ENCODE measurements at regions not wholly inside any gene's neighbourhood (a gene's known extent, or its start where the extent isn't known, plus 50 kb on each side); places are given as distances from the start of the nearest gene placed in this dataset.

GRCh38 chr9:117809751-117810150, 105.5 kb downstream of the TLR4 start:
- no peak overlapping the region for H2AFZ ChIP-seq (replicated peaks)
- no peaks in the 10 kb centered on the region for H3K27me3 ChIP-seq
- no peak overlapping the region for H3K27ac ChIP-seq
- no peaks in the 10 kb centered on the region for H3K27me3 Mint-ChIP-seq (ENCODE audit: insufficient read depth, low read depth)
- H3K4me2 ChIP-seq, result no peak overlapping the region
- H3K4me1 Mint-ChIP-seq, result no peaks in the 10 kb centered on the region
- no peak overlapping the region for H3K4me3 Mint-ChIP-seq
- no peaks in the 10 kb centered on the region for H3K36me3 ChIP-seq
- no peak overlapping the region for H3K4me3 ChIP-seq
- H3F3A ChIP-seq (ENCODE audit: low read depth), result no peaks in the 10 kb centered on the region
- H4K20me1 ChIP-seq (ENCODE audit: low read depth), result no peaks in the 10 kb centered on the region
- H3K9me3 ChIP-seq (ENCODE audit: low read depth), result no peaks in the 10 kb centered on the region
- DNase-seq (ENCODE audit: low spot score), result no peak
- no peaks in the 10 kb centered on the region for H3K36me3 Mint-ChIP-seq
- H3K27ac Mint-ChIP-seq, result no peak overlapping the region
- no peak for TF ChIP-seq EZH2 (IDR thresholded peaks at IDR 0.05)
- TF ChIP-seq, protein P1, sequence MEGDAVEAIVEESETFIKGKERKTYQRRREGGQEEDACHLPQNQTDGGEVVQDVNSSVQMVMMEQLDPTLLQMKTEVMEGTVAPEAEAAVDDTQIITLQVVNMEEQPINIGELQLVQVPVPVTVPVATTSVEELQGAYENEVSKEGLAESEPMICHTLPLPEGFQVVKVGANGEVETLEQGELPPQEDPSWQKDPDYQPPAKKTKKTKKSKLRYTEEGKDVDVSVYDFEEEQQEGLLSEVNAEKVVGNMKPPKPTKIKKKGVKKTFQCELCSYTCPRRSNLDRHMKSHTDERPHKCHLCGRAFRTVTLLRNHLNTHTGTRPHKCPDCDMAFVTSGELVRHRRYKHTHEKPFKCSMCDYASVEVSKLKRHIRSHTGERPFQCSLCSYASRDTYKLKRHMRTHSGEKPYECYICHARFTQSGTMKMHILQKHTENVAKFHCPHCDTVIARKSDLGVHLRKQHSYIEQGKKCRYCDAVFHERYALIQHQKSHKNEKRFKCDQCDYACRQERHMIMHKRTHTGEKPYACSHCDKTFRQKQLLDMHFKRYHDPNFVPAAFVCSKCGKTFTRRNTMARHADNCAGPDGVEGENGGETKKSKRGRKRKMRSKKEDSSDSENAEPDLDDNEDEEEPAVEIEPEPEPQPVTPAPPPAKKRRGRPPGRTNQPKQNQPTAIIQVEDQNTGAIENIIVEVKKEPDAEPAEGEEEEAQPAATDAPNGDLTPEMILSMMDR (IDR thresholded peaks at IDR 0.05), result no peak
- no peak for TF ChIP-seq EZH2phosphoT487 (IDR thresholded peaks at IDR 0.05)
- H3K9ac ChIP-seq, result no peak overlapping the region
- H3K4me1 ChIP-seq, result no peaks in the 10 kb centered on the region
- H3K79me2 ChIP-seq (ENCODE audit: low read depth), result no peaks in the 10 kb centered on the region
- no peaks in the 10 kb centered on the region for H3K9me3 Mint-ChIP-seq

DNA sequence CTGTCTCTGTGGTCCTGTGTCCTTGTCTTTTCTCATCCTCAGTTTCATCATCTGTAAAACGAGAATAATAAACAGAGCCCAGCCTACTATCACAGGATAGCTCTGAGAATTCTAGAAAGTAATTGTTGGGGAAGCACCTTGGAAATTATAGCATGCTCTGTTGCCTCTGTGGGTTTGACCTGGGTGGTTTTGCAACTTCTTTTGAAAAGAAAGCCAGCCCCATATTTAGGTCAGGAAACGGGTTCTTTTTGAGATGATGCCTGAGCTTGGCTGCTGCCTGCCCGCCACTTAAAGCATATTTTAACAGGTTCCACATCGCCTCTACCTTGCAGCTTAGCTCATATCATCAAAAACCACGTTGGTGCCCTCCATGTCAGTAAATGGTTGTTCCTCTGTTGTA, 111.1 kb downstream of the TLR4 start:
- no peaks in the 10 kb centered on the region for H3K4me1 ChIP-seq
- H3K36me3 Mint-ChIP-seq, result no peaks in the 10 kb centered on the region
- H3K27ac Mint-ChIP-seq, result no peak overlapping the region
- no peaks in the 10 kb centered on the region for H3K27me3 Mint-ChIP-seq (ENCODE audit: insufficient read depth, low read depth)
- H3K27me3 ChIP-seq, result no peaks in the 10 kb centered on the region
- H3K4me3 ChIP-seq, result no peak overlapping the region
- no peaks in the 10 kb centered on the region for H3K79me2 ChIP-seq (ENCODE audit: low read depth)
- H2AFZ ChIP-seq (replicated peaks), result no peak overlapping the region
- H3K9me3 Mint-ChIP-seq, result no peaks in the 10 kb centered on the region
- no peak for DNase-seq (ENCODE audit: low spot score)
- H3K9ac ChIP-seq, result no peak overlapping the region
- H4K20me1 ChIP-seq (ENCODE audit: low read depth), result no peaks in the 10 kb centered on the region
- H3K9me3 ChIP-seq (ENCODE audit: low read depth), result no peaks in the 10 kb centered on the region
- no peak overlapping the region for H3K4me3 Mint-ChIP-seq
- H3K4me2 ChIP-seq, result no peak overlapping the region
- no peaks in the 10 kb centered on the region for H3F3A ChIP-seq (ENCODE audit: low read depth)
- TF ChIP-seq, protein P1 (IDR thresholded peaks at IDR 0.05), result no peak
- no peak for TF ChIP-seq EZH2 (IDR thresholded peaks at IDR 0.05)
- TF ChIP-seq EZH2phosphoT487 (IDR thresholded peaks at IDR 0.05), result no peak
- no peaks in the 10 kb centered on the region for H3K36me3 ChIP-seq
- H3K27ac ChIP-seq, result no peak overlapping the region
- no peaks in the 10 kb centered on the region for H3K4me1 Mint-ChIP-seq

- DNase-seq (ENCODE audit: low spot score), result no peak
- H3K36me3 ChIP-seq, result no peaks in the 10 kb centered on the region
- Mint-ChIP-seq H3K36me3 (no peaks in the 10 kb centered on the region), H3K4me3 (no peak overlapping the region), H3K27ac (no peak overlapping the region), H3K9me3 (no peaks in the 10 kb centered on the region), H3K27me3 (ENCODE audit: insufficient read depth, low read depth) (no peaks in the 10 kb centered on the region), H3K4me1 (no peaks in the 10 kb centered on the region)
- TF ChIP-seq, protein P1 (IDR thresholded peaks at IDR 0.05), result no peak
- no peak for TF ChIP-seq EZH2 (IDR thresholded peaks at IDR 0.05)
- no peak for TF ChIP-seq EZH2phosphoT487 (IDR thresholded peaks at IDR 0.05)
- H2AFZ ChIP-seq (replicated peaks), result no peak overlapping the region
- H4K20me1 ChIP-seq (ENCODE audit: low read depth), result no peaks in the 10 kb centered on the region
- H3K9me3 ChIP-seq (ENCODE audit: low read depth), result no peaks in the 10 kb centered on the region
- no peaks in the 10 kb centered on the region for H3K79me2 ChIP-seq (ENCODE audit: low read depth)
- no peaks in the 10 kb centered on the region for H3K27me3 ChIP-seq
- H3K4me1 ChIP-seq, result no peaks in the 10 kb centered on the region
- H3K4me2 ChIP-seq, result no peak overlapping the region
- H3K4me3 ChIP-seq, result no peak overlapping the region
- no peaks in the 10 kb centered on the region for H3F3A ChIP-seq (ENCODE audit: low read depth)
- no peak overlapping the region for H3K9ac ChIP-seq
- H3K27ac ChIP-seq, result no peak overlapping the region
These were observed 111.7 kb downstream of the TLR4 start for GRCh38 chr9:117815948-117816347.

DNA sequence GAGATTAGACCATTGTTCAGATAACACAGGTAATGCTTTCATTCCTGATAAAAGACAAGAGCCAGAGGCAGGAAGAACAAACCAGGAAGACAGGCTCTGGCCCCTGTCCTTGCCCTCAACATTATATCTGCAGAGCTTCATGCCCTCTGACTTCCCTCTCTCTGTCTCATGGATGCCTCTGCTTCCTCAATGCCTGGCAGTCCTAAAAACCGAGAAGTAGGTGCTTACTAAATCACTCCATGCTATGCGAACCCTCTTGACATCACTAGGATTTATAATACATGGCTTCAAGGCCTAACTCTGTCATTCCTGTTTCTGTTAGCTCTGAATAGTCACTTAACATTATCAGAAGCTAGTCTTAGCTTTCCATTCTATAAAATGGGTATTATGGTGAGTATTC, 117.8 kb downstream of the TLR4 start:
- Histone ChIP-seq H3K79me2 (ENCODE audit: low read depth) (no peaks in the 10 kb centered on the region), H3K4me3 (no peak overlapping the region), H3K36me3 (no peaks in the 10 kb centered on the region), H3K4me2 (no peak overlapping the region), H4K20me1 (ENCODE audit: low read depth) (no peaks in the 10 kb centered on the region), H3K4me1 (no peaks in the 10 kb centered on the region), H2AFZ (replicated peaks) (no peak overlapping the region), H3K27me3 (no peaks in the 10 kb centered on the region), H3F3A (ENCODE audit: low read depth) (no peaks in the 10 kb centered on the region), H3K9me3 (ENCODE audit: low read depth) (no peaks in the 10 kb centered on the region), H3K27ac (no peak overlapping the region), H3K9ac (no peak overlapping the region)
- Mint-ChIP-seq H3K4me3 (no peak overlapping the region), H3K27me3 (ENCODE audit: insufficient read depth, low read depth) (no peaks in the 10 kb centered on the region), H3K36me3 (no peaks in the 10 kb centered on the region), H3K27ac (no peak overlapping the region), H3K4me1 (no peaks in the 10 kb centered on the region), H3K9me3 (no peaks in the 10 kb centered on the region)
- no peak for TF ChIP-seq EZH2 (IDR thresholded peaks at IDR 0.05)
- TF ChIP-seq EZH2phosphoT487 (IDR thresholded peaks at IDR 0.05), result no peak
- TF ChIP-seq, protein P1 (IDR thresholded peaks at IDR 0.05), result no peak
- no peak for DNase-seq (ENCODE audit: low spot score)
